HEK293 (cell line): ENCODE measurements at regions not wholly inside any gene's neighbourhood (a gene's known extent, or its start where the extent isn't known, plus 50 kb on each side); places are given as distances from the start of the nearest gene placed in this dataset.

Experiments
- TCF7L2 ChIP-seq: IDR thresholded peaks from 2 replicates; pipeline ENCODE4 v1.6.1; 2011; ENCODE audit warnings: low read depth, mild to moderate bottlenecking, inconsistent platforms, low read length, moderate library complexity, borderline replicate concordance
- ZFP37 ChIP-seq: fragments of 450-650 bp; formaldehyde crosslinking; IDR thresholded peaks from 2 replicates; pipeline ENCODE4 v1.5.1; 2016; ENCODE audit warnings: missing biosample characterization, missing genetic modification characterization
- ZNF221 ChIP-seq: fragments of 450-650 bp; formaldehyde crosslinking; IDR thresholded peaks from 2 replicates; pipeline ENCODE4 v1.5.1; 2017; ENCODE audit warnings: missing biosample characterization, missing genetic modification characterization, borderline replicate concordance
- ZNF274 ChIP-seq, 2 experiments: fragments of 200-500 bp in 1 of 2; fragments of 450-650 bp in 1 of 2; sonication (Bioruptor generic) in 1 of 2; formaldehyde crosslinking in 1 of 2; IDR thresholded peaks; 2 replicates each; pipeline versions ENCODE4 v1.5.1 to v1.6.1; 2014 to 2016; ENCODE audit warnings: borderline replicate concordance in 1 of 2, inconsistent platforms in 1 of 2, low read length in 1 of 2, missing biosample characterization in 1 of 2, missing genetic modification characterization in 1 of 2
- ZNF549 ChIP-seq: fragments of 450-650 bp; IDR thresholded peaks from 2 replicates; pipeline ENCODE4 v1.5.1; 2018; ENCODE audit warnings: missing biosample characterization, missing genetic modification characterization, mild to moderate bottlenecking, inconsistent platforms, moderate library complexity
- TF ChIP-seq, protein P1 (sequence below): fragments of 450-650 bp; formaldehyde crosslinking; IDR thresholded peaks from 2 replicates; pipeline ENCODE4 v1.5.1; 2016; ENCODE audit warnings: missing biosample characterization, missing genetic modification characterization
- TF ChIP-seq, protein P2 (sequence below): fragments of 450-650 bp; formaldehyde crosslinking; optimal IDR thresholded peaks from 2 replicates; pipeline ENCODE3; 2016; ENCODE audit warnings: missing biosample characterization, mild to moderate bottlenecking, missing genetic modification characterization
- TF ChIP-seq, protein P3 (sequence below): fragments of 450-650 bp; formaldehyde crosslinking; IDR thresholded peaks from 2 replicates; pipeline ENCODE4 v1.5.1; 2016; ENCODE audit warnings: missing biosample characterization, missing genetic modification characterization
- TF ChIP-seq, protein P4 (sequence below): fragments of 450-650 bp; formaldehyde crosslinking; IDR thresholded peaks from 2 replicates; pipeline ENCODE4 v1.5.1; 2016; ENCODE audit warnings: missing biosample characterization, missing genetic modification characterization, low read depth
- TF ChIP-seq, protein P5 (sequence below): sonication (generic); formaldehyde crosslinking; IDR thresholded peaks from 2 replicates; pipeline ENCODE4 v1.8.1; 2022; ENCODE audit warnings: mild to moderate bottlenecking, moderate library complexity, missing genetic modification reagents

DNA sequence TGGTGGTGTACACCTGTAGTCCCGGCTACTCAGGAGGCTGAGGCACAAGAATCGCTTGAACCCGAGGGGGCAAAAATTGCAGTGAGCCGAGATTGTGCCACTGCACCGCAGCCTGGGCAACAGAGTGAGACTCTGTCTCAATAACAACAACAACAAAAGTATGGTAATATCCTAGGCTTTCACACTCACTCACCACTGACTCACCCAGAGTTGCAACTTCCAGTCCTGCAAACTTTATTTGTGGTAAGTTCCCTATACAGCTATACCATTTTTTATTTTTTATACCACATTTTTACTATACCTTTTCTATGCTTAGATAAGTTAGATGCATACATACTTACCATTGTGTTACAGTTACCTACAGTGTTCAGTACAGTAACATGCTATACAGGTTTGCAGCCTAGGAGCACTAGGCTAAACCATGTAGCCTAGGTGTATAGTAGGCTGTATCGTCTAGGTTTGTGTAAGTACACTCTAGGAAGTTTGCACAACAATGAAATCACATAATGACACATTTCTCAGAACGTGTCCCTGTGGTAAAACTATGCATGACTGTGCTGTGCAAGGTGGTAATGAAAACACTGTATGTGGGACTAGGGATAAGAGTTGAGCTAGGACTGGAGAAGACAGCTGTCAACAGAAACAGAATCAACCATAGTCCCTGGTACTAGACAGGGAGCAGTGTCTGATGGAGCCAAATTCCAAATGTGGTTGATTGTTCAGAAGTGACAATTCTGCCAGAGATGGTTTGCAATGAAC is 109.5 kb upstream of the RAD23B start:
- no peak for TF ChIP-seq ZNF549
- TF ChIP-seq ZFP37 (tag by site-specific recombination), result no peak
- TF ChIP-seq, protein P1, sequence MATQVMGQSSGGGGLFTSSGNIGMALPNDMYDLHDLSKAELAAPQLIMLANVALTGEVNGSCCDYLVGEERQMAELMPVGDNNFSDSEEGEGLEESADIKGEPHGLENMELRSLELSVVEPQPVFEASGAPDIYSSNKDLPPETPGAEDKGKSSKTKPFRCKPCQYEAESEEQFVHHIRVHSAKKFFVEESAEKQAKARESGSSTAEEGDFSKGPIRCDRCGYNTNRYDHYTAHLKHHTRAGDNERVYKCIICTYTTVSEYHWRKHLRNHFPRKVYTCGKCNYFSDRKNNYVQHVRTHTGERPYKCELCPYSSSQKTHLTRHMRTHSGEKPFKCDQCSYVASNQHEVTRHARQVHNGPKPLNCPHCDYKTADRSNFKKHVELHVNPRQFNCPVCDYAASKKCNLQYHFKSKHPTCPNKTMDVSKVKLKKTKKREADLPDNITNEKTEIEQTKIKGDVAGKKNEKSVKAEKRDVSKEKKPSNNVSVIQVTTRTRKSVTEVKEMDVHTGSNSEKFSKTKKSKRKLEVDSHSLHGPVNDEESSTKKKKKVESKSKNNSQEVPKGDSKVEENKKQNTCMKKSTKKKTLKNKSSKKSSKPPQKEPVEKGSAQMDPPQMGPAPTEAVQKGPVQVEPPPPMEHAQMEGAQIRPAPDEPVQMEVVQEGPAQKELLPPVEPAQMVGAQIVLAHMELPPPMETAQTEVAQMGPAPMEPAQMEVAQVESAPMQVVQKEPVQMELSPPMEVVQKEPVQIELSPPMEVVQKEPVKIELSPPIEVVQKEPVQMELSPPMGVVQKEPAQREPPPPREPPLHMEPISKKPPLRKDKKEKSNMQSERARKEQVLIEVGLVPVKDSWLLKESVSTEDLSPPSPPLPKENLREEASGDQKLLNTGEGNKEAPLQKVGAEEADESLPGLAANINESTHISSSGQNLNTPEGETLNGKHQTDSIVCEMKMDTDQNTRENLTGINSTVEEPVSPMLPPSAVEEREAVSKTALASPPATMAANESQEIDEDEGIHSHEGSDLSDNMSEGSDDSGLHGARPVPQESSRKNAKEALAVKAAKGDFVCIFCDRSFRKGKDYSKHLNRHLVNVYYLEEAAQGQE, result no peak
- TF ChIP-seq, protein P2, sequence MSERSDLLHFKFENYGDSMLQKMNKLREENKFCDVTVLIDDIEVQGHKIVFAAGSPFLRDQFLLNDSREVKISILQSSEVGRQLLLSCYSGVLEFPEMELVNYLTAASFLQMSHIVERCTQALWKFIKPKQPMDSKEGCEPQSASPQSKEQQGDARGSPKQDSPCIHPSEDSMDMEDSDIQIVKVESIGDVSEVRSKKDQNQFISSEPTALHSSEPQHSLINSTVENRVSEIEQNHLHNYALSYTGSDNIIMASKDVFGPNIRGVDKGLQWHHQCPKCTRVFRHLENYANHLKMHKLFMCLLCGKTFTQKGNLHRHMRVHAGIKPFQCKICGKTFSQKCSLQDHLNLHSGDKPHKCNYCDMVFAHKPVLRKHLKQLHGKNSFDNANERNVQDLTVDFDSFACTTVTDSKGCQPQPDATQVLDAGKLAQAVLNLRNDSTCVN, result no peak
- TF ChIP-seq, protein P3, sequence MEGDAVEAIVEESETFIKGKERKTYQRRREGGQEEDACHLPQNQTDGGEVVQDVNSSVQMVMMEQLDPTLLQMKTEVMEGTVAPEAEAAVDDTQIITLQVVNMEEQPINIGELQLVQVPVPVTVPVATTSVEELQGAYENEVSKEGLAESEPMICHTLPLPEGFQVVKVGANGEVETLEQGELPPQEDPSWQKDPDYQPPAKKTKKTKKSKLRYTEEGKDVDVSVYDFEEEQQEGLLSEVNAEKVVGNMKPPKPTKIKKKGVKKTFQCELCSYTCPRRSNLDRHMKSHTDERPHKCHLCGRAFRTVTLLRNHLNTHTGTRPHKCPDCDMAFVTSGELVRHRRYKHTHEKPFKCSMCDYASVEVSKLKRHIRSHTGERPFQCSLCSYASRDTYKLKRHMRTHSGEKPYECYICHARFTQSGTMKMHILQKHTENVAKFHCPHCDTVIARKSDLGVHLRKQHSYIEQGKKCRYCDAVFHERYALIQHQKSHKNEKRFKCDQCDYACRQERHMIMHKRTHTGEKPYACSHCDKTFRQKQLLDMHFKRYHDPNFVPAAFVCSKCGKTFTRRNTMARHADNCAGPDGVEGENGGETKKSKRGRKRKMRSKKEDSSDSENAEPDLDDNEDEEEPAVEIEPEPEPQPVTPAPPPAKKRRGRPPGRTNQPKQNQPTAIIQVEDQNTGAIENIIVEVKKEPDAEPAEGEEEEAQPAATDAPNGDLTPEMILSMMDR (tag by site-specific recombination), result no peak
- no peak for TF ChIP-seq ZNF221 (tag by site-specific recombination)
- TF ChIP-seq, protein P4, sequence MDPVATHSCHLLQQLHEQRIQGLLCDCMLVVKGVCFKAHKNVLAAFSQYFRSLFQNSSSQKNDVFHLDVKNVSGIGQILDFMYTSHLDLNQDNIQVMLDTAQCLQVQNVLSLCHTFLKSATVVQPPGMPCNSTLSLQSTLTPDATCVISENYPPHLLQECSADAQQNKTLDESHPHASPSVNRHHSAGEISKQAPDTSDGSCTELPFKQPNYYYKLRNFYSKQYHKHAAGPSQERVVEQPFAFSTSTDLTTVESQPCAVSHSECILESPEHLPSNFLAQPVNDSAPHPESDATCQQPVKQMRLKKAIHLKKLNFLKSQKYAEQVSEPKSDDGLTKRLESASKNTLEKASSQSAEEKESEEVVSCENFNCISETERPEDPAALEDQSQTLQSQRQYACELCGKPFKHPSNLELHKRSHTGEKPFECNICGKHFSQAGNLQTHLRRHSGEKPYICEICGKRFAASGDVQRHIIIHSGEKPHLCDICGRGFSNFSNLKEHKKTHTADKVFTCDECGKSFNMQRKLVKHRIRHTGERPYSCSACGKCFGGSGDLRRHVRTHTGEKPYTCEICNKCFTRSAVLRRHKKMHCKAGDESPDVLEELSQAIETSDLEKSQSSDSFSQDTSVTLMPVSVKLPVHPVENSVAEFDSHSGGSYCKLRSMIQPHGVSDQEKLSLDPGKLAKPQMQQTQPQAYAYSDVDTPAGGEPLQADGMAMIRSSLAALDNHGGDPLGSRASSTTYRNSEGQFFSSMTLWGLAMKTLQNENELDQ (tag by site-specific recombination), result no peak
- TF ChIP-seq, protein P5, sequence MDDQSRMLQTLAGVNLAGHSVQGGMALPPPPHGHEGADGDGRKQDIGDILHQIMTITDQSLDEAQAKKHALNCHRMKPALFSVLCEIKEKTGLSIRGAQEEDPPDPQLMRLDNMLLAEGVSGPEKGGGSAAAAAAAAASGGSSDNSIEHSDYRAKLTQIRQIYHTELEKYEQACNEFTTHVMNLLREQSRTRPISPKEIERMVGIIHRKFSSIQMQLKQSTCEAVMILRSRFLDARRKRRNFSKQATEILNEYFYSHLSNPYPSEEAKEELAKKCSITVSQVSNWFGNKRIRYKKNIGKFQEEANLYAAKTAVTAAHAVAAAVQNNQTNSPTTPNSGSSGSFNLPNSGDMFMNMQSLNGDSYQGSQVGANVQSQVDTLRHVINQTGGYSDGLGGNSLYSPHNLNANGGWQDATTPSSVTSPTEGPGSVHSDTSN (CRISPR knock-in tag), result no peak
- no peak for TF ChIP-seq ZNF274 (IDR thresholded peaks at IDR 0.05; ENCODE audit: low read length)
- TF ChIP-seq ZNF274 (tag by site-specific recombination; IDR thresholded peaks at IDR 0.05; ENCODE audit: borderline replicate concordance), result no peak
- no peak for TF ChIP-seq TCF7L2
